HG02840 (cell line): ENCODE measurements at regions not wholly inside any gene's neighbourhood (a gene's known extent, or its start where the extent isn't known, plus 50 kb on each side); places are given as distances from the start of the nearest gene placed in this dataset.
"Not testable (repeated sequence)": the region's sequence is repeated elsewhere in the genome, so short reads cannot be mapped to it uniquely, and the experiment has no call there.

ENCODE experiments used
- ATAC-seq: cut with Tn5 transposase; IDR thresholded peaks from one replicate; pipeline ENCODE4 v1.9.1; 2021; ENCODE audit warnings: mild to moderate bottlenecking, moderate library complexity, moderate number of reproducible peaks; ENCODE audit not compliant: unreplicated experiment, low FRiP score

DNA sequence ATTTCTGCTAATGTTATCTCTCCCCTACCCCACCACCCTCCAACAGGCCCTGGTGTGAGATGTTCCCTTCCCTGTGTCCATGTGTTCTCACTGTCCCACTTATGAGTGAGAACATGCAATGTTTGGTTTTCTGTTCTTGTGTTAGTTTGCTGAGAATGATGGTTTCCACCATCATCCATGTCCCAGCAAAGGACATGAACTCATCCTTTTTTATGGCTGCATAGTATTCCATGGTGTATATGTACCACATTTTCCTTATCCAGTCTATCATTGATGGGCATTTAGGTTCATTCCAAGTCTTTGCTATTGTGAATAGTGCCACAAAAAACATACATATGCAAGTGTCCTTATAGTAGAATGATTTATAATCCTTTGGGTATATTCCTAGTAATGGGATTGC lies 104.5 kb downstream of the ZNF33B start:
- not testable (repeated sequence) for ATAC-seq

DNA sequence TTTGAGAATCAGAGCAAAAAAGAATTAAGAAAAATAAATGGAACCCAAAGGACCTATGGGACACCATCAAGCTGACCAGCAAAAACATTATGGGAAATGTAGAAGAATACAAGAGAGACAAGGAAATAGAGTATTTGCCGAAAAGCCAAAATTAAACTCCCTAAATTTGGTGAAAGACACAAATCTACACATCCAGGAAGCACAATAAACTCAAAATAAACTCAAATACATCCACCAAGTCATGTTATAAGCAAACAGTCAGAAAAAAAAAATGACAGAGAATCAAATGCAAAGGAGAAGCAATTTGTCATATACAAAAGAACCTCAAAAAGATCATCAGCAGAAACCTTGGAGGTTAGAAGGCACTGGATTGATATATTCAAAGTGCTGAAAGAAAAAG lies 105.4 kb downstream of the ZNF33B start:
- no peak for ATAC-seq

DNA sequence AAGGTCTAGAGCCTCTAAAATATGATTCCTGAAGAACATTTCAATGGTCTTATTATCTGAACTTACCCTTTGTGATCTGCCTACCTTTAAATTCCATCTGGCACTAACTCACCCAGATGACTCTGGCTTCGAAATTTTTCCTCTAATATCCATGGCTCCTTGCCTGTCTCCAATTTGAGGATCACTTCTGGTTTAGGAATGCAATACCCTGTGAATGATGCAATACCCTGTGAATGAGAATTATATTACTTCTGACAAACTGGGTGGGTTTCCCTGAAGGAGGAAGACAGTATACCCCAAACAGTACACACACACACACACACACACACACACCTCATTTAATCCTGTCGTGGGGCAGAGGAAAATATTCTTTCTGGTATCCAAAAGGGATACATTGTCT lies 115.3 kb downstream of the ZNF33B start:
- no peak for ATAC-seq

DNA sequence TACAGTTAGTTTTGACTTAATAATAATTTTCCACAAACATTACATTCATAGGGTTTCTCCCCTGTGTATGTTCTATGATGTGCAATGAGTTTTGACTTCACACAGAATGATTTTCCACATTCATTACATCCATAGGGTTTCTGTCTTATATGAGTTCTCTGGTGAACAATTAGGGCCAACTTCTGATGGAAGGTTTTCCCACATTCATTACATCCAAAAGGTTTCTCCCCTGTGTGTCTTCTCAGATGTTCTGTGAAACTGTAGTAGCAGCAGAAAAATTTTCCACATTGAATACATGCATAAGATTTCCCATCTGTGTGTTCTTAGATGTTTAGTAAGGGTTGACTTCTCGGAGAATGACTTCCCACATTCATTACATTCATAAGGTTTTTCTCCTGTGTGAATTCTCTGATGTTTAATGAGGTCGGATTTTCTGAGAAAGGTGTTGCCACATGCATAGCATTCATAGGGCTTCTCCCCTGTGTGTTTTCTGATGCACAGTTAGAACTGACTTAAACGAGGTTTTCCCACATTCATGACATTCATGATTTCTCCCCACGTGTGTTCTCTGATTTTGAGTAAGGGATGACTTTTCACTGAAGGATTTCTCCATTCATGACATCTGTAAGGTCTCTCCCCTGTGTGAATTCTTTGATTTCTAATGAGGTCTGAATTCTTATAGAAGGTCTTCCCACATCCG lies 118.5 kb downstream of the ZNF33B start:
- ATAC-seq, result no peak

GRCh38 chr10:42519079-42519478 lies 119.3 kb downstream of the ZNF33B start:
- ATAC-seq, result no peak

DNA sequence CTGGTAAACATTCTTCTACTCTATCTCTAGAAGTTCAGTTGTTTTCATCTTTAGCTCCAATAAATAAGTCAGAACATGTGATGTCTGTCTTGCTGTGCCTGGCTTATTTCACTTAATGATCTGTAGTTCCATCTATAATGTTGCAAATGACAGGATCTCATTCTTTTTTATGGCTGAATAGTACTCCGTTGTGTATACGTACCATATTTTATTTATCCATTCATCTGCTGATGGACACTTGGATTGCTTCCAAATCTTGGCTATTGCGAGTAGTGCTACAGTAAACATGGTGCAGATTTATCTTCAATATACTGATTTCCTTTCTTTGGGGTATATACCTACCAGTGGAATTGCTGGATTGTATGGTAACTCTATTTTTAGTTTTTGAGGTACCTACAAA lies 124.4 kb downstream of the ZNF33B start:
- no peak for ATAC-seq

- ATAC-seq, result no peak
Measured at GRCh38 chr10:42491801-42492200, 146.6 kb downstream of the ZNF33B start.

DNA sequence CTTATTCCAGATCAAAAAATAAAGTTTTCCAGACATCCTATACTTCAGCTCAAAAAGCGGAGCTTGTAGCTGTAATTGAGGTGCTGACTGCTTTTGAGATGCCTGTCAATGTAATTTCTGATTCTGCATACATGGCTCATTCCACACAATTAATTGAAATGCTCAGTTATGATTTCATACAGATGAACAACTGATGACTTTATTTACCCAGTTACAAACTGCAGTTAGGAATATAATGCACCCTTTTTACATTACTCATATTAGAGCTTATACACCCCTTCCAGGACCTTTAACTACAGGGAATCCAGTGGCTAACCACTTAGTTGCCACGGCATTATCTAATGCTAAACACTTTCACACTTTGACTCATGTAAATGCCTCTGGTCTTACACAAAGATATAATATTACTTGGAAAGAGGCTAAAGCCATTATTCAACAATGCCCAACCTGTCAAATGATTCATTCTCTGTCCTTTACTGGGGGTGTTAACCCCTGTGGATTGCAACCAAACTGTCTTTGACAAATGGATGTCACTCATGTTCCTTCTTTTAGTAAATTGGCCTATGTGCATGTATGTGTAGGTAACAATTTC lies 147.3 kb downstream of the ZNF33B start:
- ATAC-seq, result no peak

- no peak for ATAC-seq
Measured at GRCh38 chr10:42490368-42490767, 148.0 kb downstream of the ZNF33B start.

GRCh38 chr10:42488416-42488815 lies 150.0 kb downstream of the ZNF33B start:
- ATAC-seq, result no peak

GRCh38 chr10:42482411-42482810 lies 156.0 kb downstream of the ZNF33B start:
- ATAC-seq, result no peak

DNA sequence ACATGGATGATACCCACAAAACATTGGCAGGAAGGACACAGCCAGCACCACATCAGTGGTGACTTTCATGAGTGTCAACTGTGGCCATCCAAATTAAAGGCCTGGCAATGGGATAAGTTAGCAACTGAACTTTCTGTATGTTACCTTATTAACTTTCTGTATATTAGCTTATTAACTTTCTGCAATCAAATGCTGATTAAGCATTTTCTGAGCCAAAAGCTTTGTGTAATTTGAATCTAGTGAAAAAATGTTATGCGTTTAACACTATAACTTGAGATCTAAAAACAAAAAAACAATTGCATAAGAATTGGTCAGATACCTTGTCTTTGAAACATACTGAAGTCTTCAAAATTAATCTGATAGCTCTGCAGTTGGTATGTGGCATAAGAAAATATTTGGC lies 159.3 kb downstream of the ZNF33B start:
- ATAC-seq, result no peak

GRCh38 chr10:42477170-42477569 lies 161.2 kb downstream of the ZNF33B start:
- ATAC-seq, result no peak

DNA sequence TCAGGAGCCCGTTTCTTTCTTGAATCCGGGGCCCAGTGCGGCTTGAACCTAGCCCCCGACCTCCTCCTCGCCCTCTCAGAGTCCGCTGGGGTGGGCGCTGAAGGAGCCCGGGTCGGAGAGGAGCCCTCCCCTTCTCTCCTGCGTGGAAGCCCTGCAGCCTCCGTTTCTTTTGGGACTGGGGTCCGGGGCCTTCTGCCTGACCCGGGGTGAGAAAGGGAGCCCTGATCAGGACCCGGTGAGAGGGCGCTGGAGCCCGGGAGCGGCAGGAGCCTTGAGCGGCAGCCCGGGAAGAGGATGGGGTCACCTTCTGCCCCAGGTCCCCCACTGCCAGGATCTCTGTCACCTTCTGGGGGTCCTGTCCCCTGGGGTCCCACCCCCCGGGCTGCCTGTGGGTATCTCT lies 162.3 kb downstream of the ZNF33B start:
- no peak for ATAC-seq

- ATAC-seq, result no peak
Measured at GRCh38 chr10:42475168-42476098, 162.9 kb downstream of the ZNF33B start.

DNA sequence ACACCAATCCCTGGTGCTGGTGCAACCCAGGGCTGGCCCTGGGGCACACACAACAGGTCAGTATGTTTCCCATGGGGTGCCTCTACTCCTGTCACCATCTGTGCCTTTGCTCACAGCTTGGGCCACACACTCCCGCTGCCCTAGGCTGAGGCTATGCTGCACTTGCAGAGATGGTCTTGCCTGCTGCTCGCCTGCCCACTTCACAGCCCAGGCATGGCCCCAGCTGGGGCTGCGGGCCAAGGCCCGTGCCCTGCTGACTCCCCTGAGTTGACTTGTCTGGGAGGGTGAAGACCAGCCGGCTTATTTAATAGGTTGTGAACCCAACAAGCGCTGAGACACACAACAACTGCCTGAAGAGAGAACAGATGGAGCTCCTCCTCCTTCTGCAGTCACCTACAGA lies 184.1 kb downstream of the ZNF33B start:
- no peak for ATAC-seq

DNA sequence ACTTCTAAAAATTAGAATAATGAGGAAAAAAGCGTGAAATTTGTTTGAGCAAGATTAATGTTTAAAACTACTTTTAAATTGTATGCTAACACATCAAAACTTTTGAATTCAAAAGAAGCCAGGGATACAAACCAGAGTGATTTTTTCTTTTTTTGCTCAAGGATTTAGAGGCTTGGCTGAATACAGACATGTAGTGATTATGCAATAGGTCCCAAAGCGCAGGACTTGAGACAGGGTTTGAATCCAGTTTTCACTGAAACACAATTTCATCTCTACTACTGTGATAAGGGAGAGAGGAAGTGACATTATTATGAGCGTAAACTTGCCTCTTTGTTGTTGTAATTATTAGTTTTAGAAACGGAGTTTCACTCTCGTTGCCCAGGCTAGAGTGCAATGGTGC lies 207.3 kb downstream of the ZNF33B start:
- no peak for ATAC-seq

DNA sequence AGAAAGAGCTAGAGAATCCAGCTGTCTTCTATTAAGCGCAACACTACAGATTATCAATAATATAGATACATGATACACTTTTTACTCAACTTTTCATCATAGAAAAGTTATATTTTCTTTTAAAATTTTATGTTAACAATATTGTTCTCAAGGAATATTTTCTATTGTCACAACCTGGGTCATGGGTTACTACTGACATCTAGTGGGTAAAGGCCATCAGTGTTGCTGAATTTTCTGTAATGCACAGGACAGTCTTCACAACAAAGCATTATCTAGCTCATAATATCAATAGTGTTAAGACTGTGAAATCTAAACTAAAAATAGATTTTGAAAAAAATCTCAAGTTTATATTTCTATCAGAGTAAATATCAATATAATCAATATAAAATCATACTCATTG lies 209.8 kb downstream of the ZNF33B start:
- ATAC-seq, result no peak

GRCh38 chr10:42422911-42423310 lies 215.5 kb downstream of the ZNF33B start:
- no peak for ATAC-seq

GRCh38 chr10:42421812-42422211 lies 216.6 kb downstream of the ZNF33B start:
- ATAC-seq, result no peak

- ATAC-seq, result no peak
Measured at GRCh38 chr10:42419789-42420188, 218.6 kb downstream of the ZNF33B start.
